Stimulated activated CD4-positive, alpha-beta T cell treated with anti-CD3 and anti-CD28 coated beads, Interleukin-4, amount 100 ng/mL, for 24 hours (primary cell): ENCODE measurements at regions not wholly inside any gene's neighbourhood (a gene's known extent, or its start where the extent isn't known, plus 50 kb on each side); places are given as distances from the start of the nearest gene placed in this dataset.

ENCODE experiments used
- DNase-seq: peaks from one replicate; pipeline ENCODE4 v3.0.0-alpha.2; 2020

DNA sequence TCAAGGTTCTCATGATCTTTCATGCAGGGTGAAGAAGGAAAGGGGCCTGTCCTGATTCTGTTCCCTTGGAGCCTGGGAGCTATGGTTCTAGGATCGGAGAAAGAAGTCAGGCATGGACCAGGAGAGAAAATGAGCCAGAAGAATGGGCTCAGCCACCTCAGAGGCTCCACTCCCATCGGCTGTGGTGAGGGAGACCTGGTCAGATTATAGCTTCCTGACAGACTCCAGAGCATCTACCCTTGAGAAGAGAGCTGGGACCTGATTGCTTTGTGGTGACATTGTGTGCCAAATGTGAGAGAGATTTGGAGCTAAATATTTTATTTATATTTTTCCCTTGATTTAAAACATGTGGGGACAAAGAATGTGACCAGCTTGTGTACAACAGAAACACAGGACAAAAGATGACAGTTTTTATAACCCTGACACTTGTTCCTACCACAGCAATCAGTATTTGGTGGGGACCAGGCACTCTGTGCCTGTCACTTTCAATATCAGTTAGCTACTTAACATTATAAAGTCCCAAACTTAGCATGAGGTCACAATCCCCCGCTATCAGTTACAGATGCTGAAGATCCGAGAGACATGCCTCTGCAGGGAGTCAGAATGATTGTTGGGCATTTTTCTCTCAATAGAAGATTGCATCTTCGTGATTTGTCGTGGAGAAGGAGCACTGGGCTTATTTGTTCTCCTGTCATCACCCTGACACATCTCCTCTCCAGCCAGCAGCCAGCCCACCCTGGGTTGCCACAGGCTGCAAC, 228.3 kb upstream of the ADAMTS16 start:
- DNase-seq = no peak

DNA sequence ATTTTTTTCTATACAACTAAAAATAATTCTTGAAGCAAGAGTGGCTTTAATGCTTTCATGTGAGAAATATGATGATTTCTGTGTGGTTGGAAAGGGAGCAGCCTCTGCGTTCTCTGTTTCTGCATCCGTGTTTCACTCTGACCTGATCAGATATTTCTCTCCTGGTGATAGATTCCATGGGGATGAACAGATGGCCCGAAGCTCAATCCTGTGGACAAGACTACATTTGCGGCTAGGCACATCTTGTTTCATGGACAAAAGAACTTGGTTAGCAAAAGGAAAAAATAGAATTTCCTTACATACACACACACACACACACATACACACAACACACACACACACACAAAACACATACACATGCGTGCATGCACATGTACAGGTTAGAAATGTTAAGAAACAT, 218.2 kb upstream of the ADAMTS16 start:
- DNase-seq = no peak

- no peak for DNase-seq
Measured at GRCh38 chr5:4924577-4924976, 215.6 kb upstream of the ADAMTS16 start.

DNA sequence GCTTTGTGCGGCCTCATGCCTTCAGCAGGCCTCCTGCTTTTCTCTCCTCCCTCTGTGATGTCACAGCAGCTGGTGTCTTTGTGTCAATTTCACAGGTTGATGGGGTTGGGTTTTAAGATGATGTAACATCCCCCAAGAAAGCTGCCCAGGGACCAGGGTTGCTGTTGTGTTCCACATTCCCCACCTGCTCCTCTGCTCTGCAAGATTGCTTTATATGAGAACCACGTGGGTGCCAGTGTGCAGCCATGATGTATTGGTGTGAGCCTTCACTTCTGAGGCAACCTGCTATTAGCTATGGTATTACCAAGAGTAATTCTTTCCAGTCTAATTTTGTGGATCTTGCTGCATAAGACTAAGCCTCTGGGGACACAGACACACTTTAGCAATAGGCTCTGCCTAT, 213.0 kb upstream of the ADAMTS16 start:
- no peak for DNase-seq

DNA sequence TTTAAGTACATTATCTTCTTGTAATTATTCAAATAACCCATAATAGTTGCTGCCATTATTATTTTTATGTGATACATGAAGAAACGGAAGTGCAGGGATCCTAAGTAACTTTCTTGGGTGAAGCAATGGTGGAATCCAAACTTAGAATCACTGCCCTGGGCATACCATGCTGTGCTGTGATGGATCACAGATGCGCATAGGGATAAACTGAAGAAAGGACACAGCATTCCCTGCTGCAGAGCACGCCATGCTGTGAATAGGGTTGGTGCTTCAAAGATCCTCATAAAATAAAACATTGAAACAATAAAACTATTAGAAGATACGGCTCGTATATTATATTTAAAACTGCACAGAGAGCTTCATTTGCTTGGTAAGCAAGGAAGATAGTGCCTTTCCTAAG, 211.7 kb upstream of the ADAMTS16 start:
- no peak for DNase-seq

- no peak for DNase-seq
Measured at GRCh38 chr5:4929092-4929655, 211.0 kb upstream of the ADAMTS16 start.

DNA sequence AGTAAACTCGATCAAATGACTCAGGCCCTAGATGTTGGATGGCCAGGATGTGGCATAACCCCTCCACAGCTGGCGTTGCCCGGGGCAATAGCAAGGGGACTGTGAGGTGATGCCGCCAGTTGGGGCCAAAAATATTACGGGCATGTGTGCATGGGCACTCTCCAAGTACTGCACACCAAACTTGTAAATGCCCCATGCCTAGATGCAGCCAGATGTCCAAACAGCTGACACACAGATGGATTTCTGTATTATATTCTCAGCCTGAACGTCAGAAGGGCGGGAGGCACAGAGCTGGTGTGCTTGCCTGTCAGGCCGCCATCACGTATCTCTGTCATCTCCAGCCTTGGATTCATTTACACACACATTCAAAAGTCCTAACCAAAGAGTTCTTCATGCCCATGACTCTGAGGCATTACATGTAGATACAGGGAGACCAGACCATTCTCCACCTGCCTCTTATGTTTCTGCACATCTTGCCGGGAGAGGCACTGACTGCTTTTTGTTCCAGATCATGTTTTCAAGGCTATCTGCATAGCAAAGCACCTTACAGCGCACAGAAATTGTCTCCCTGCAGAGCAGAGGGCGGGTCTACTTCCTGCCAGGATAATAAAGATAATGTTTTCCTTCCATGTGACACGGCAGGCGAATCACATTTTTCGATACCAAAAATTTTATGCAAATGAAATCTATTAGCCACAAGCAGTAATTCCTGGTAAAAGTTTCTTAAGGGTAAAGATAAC, 200.9 kb upstream of the ADAMTS16 start:
- no peak for DNase-seq

GRCh38 chr5:4941161-4941560, 199.0 kb upstream of the ADAMTS16 start:
- DNase-seq = no peak

DNA sequence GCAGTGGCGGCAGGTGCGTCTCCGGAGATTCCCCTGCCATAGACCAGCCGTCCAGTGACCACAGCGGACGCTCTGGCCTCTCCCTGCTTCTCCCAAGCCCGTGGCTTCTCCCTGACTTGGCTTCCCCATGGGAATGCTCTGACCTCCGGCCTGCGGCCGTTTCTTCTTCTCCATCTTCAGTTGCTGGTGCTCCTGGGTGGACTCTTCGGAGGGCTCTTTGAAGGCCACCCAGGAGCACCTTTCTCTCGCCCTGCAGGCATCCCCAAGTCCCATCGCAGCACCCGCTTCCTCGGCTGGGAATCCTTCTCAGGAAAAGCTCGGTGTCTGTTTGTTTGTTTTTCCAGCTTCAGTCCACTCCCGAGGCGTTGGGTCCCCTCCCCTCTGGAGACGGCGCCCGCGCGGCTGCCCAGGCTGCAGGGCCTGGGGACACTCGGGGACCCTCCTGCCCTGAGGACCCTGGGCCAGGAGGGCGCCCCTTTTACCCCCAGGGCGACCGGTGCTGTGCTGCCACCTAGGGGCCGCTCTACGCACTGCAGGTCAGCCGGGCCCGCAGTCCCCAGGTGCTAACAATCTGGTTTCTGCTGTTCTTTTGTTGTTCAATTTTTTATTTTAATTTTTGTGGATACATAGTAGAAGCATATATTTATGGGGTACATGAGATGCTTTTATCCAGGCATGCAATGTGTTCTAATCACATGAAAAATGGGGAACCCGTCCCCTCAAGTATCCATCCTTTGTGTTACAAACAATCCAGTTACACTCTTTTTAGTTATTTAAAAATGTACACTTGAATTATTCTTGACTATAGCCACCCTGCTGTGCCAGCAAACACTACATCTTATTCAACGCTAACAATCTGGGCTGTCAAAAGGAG, 197.9 kb upstream of the ADAMTS16 start:
- no peak for DNase-seq

- DNase-seq = no peak
Measured at GRCh38 chr5:4942831-4943178, 197.3 kb upstream of the ADAMTS16 start.

DNA sequence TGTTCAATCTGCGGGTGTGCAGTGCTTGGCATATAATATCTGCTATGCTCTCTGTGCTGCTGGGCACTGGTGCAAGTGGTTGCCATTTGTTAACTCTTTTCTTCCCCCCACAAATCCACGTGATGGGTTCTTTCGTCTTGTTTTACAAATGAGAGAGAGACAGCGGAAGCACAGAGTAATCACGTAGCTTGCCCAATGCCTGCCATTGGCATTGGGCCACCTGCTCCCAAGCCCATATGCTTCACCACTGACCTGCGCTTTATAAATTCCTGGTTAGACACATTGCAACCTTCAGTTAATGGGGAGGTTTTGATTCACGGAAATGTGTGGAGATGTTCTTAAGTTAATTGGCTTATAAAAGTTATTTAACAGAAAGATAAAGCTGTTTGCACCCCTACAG, 194.8 kb upstream of the ADAMTS16 start:
- no peak for DNase-seq

DNA sequence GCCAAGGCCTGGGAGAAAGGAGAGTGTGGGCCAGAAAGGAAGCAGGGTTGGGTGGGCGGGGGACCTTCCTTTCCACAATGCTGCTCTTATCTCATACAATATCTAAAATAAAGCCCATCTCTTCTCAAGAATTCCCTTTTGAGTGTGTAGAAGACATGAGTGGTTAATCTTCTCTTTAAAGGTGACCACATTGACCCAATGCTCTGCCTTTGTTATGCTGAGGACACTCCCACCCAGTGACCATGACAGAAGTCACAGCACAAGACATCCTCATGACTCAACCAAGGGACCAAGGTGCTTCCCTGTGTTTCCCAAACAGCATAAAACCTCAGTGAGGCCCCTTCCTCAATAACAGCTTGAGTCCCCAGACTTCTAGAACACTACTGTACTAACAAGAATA, 193.0 kb upstream of the ADAMTS16 start:
- no peak for DNase-seq

- DNase-seq = no peak
Measured at GRCh38 chr5:4947893-4948536, 192.1 kb upstream of the ADAMTS16 start.

DNA sequence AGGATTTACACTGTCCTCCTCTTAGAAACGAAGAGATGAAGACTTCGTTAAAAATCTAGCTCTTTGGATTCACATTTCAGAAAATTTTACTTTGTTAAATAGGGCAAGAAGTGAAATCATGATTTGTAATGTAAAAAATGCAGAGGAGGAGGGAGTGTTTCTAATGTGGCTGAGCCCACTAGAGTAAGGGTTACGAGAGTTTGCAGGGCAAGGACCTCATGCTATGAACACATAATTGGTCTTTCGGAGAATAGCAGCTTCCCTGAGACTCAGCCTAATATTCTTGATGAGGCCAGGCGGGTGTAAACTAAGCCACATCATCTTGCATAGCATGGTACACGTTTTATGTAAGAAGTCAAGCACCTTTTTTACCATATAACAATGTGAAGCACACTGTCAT, 191.0 kb upstream of the ADAMTS16 start:
- no peak for DNase-seq

DNA sequence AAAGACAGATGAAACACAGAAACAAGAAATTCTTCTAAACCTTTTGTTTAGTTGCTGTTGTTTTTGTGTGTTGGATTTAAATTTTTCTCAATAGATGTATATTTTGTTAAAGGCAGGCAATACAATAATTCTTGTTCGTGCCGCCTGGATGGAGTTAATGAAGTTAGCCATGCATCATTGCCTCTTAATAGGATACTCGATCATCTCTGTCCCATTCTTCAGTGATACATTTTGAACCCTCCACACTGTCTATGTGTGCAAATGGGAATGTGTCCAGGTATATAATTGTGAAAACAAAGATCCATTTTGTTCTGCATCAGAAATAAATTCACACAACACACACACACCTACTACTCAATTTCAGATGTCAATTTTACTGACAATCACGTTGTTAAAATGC, 186.6 kb upstream of the ADAMTS16 start:
- DNase-seq = no peak

GRCh38 chr5:4954048-4954447, 186.1 kb upstream of the ADAMTS16 start:
- no peak for DNase-seq

- no peak for DNase-seq
Measured at GRCh38 chr5:4963265-4963664, 176.9 kb upstream of the ADAMTS16 start.

DNA sequence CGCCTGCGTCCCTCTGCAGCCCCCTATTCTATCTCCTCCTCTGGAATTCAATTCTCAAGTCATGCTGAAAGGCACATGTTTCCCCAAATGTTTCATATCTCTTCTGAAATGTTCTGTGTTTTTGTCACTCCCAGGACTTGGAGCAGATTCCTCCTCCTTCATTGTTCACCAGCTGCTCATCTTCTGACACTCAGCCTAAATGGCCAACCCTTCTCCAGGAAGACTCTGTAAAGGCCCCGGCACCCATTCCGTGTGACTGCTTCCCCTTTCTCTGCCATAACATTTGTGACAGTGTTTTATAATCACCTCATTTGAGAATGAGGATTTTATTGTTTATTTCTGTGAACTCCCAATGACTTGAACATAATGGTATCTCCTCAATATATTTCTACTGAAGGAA, 170.8 kb upstream of the ADAMTS16 start:
- no peak for DNase-seq

DNA sequence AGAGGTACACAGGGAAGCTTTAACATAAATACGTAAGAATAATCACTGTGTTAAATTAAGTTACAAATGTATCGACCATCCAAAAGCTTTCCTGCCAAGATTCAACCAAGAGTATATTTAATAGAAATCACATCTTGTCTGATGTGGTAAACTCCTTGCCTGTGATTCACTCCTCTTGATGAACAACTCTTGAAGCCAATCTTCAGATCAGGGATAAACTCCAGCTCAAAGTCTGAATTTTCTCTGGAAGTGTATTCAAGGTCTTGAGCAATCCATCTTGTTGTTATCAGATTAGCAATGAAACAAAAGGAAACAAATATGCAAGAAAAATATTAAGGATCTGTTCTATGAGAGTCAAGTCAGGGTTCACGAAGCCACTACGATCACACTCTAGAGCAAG, 170.0 kb upstream of the ADAMTS16 start:
- DNase-seq = no peak

- no peak for DNase-seq
Measured at GRCh38 chr5:4976902-4977301, 163.2 kb upstream of the ADAMTS16 start.

DNA sequence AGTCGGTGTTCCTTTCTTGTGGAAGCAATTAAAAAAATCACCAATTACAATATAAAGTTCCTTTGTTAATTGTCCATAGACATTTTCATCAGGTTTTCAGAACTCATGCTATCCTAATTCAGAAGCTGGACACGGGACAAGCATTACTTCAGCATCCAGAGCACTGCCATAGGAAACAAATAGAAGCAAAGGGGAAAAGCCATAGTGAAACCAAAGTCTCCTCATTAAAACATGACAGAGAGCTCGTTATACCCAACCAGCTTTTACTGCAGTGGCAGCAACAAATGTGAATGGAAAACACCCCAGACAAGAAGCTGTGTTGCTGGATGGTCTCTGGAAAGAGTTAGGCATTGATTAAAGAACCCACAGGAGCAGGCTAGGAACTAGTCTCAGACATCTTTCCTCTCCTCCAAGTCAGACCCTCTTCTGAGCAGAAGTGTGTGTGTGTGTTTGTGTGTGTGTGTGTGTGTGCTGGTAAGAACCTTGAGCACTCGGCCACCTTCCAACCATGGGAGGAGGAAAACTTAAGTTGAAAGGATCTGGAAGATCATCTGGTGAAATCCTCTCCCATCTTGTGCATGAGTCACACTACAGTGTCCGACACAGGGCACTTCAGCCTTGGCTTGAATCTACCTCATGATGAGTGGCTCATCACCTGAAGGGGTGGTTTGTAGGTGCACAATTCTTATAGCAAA, 162.6 kb upstream of the ADAMTS16 start:
- DNase-seq = no peak

DNA sequence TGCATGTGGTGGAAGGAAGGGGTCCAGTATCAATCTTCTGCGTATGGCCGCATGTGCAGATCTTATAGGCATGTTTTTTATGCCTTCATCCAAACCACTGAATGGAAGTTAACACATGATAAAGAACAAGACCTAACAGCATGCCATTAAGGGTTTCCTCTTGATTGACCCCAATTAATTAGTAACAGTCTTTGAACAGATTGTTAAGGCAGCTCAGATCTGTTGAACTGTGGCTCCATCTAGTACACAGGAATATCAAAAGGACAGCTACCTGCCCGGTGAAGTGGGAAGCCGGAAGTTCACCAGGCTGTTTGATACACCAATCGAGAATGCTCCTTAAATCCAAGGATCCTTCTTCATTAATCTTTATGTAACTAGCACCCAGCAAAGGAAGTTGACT, 159.9 kb upstream of the ADAMTS16 start:
- DNase-seq = no peak
